ENCODE measurements at regions not wholly inside any gene's neighbourhood (a gene's known extent, or its start where the extent isn't known, plus 50 kb on each side); places are given as distances from the start of the nearest gene placed in this dataset.

DNA sequence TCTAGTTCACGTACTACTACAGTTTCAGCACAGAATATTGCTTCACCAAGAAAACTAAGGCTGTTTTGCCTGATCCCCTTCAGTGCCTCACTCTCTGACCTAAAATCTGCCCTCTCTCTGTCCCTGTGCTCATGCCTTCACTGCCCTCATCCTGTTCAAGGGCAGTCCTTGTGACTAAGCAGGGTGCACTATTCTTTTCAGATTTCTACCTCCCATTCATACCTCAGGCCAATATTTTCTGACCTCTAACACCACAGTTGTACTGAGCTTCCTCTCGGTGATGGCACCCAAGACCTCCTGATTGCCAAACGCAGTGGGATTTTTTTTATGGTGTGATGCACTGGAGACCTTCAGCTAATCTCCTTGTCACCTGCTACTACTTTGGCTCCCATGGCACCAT, 57.7 kb upstream of the GADD45A start:
- TF ChIP-seq CTCF (IDR thresholded peaks at IDR 0.05; ENCODE audit: low read depth, low read length) (no peak), POLR2A (IDR thresholded peaks at IDR 0.05; ENCODE audit: extremely low read depth, insufficient read length) (no peak)
